H9 (cell line): ENCODE measurements at regions not wholly inside any gene's neighbourhood (a gene's known extent, or its start where the extent isn't known, plus 50 kb on each side); places are given as distances from the start of the nearest gene placed in this dataset.

Source experiments
- DNase-seq: peaks from one replicate; pipeline ENCODE4 v3.0.0-alpha.2; 2017
- H2AFZ ChIP-seq: one replicate; pipeline ENCODE4 v1.6.1; 2013; ENCODE audit warnings: mild to moderate bottlenecking, low read length, control low read depth, moderate library complexity
- H2AK5ac ChIP-seq: 2 replicates; pipeline ENCODE4 v1.6.1; 2013; ENCODE audit warnings: low read length, control low read depth, mixed read lengths; ENCODE audit not compliant: insufficient read length
- H2BK120ac ChIP-seq: one replicate; pipeline ENCODE4 v1.6.1; 2013; ENCODE audit warnings: low read depth, mild to moderate bottlenecking, low read length, control low read depth, inconsistent platforms; ENCODE audit not compliant: poor library complexity, severe bottlenecking
- H2BK12ac ChIP-seq: 2 replicates; pipeline ENCODE4 v1.6.1; 2013; ENCODE audit warnings: low read length, control low read depth, mixed read lengths, low read depth; ENCODE audit not compliant: insufficient read length
- H2BK15ac ChIP-seq: 2 replicates; pipeline ENCODE4 v1.6.1; 2013; ENCODE audit warnings: low read depth, low read length, control low read depth
- H2BK20ac ChIP-seq: one replicate; pipeline ENCODE4 v1.6.1; 2013; ENCODE audit warnings: low read depth, mild to moderate bottlenecking, low read length, control low read depth, inconsistent platforms; ENCODE audit not compliant: poor library complexity, severe bottlenecking
- H2BK5ac ChIP-seq: 2 replicates; pipeline ENCODE4 v1.6.1; 2013; ENCODE audit warnings: low read length, control low read depth, mixed read lengths; ENCODE audit not compliant: insufficient read length
- H3K14ac ChIP-seq: 2 replicates; pipeline ENCODE4 v1.6.1; 2013; ENCODE audit warnings: low read length, control low read depth; ENCODE audit not compliant: insufficient read depth
- H3K18ac ChIP-seq: 2 replicates; pipeline ENCODE4 v1.6.1; 2013; ENCODE audit warnings: low read depth, mild to moderate bottlenecking, mixed read lengths, low read length, control low read depth; ENCODE audit not compliant: insufficient read length
- H3K23ac ChIP-seq: 2 replicates; pipeline ENCODE4 v1.6.1; 2013; ENCODE audit warnings: low read length, control low read depth, mixed read lengths, low read depth; ENCODE audit not compliant: insufficient read length
- H3K23me2 ChIP-seq: 2 replicates; pipeline ENCODE4 v1.6.1; 2013; ENCODE audit warnings: low read depth, mild to moderate bottlenecking, mixed read lengths, low read length, control low read depth; ENCODE audit not compliant: insufficient read length, poor library complexity, severe bottlenecking
- H3K27ac ChIP-seq: 2 replicates; pipeline ENCODE4 v1.5.1; 2013; ENCODE audit warnings: low read length, control low read depth, mixed read lengths, low read depth; ENCODE audit not compliant: insufficient read length
- H3K27me3 ChIP-seq: 2 replicates; pipeline ENCODE4 v1.6.1; 2013; ENCODE audit warnings: low read length, control low read depth, inconsistent platforms; ENCODE audit not compliant: insufficient read depth
- H3K4ac ChIP-seq: 2 replicates; pipeline ENCODE4 v1.6.1; 2013; ENCODE audit warnings: low read depth, mild to moderate bottlenecking, control low read depth, inconsistent platforms, low read length, moderate library complexity
- H3K4me1 ChIP-seq: 2 replicates; pipeline ENCODE4 v1.6.1; 2013; ENCODE audit warnings: low read length, control low read depth, inconsistent platforms; ENCODE audit not compliant: insufficient read depth
- H3K4me2 ChIP-seq: 2 replicates; pipeline ENCODE4 v1.6.1; 2013; ENCODE audit warnings: low read length, control low read depth, mixed read lengths; ENCODE audit not compliant: insufficient read length, insufficient read depth
- H3K56ac ChIP-seq: 2 replicates; pipeline ENCODE4 v1.6.1; 2013; ENCODE audit warnings: low read depth, mild to moderate bottlenecking, mixed read lengths, low read length, control low read depth; ENCODE audit not compliant: insufficient read length
- H3K79me1 ChIP-seq: 2 replicates; pipeline ENCODE4 v1.6.1; 2013; ENCODE audit warnings: low read depth, mild to moderate bottlenecking, moderate library complexity, low read length, control low read depth, inconsistent platforms; ENCODE audit not compliant: insufficient read depth, poor library complexity, severe bottlenecking
- H3K79me2 ChIP-seq: 2 replicates; pipeline ENCODE4 v1.6.1; 2013; ENCODE audit warnings: low read length, control low read depth, inconsistent platforms; ENCODE audit not compliant: insufficient read depth
- H3K9ac ChIP-seq: 2 replicates; pipeline ENCODE4 v1.6.1; 2013; ENCODE audit warnings: low read length, control low read depth, mixed read lengths; ENCODE audit not compliant: insufficient read length; ENCODE audit errors: extremely low read depth
- H3K9me3 ChIP-seq: one replicate; pipeline ENCODE4 v1.6.1; 2013; ENCODE audit warnings: low read depth, low read length, inconsistent platforms; ENCODE audit not compliant: control insufficient read depth
- H3T11ph ChIP-seq: one replicate; pipeline ENCODE4 v1.6.1; 2013; ENCODE audit warnings: mild to moderate bottlenecking, low read length, control low read depth, inconsistent platforms
- H4K20me1 ChIP-seq: one replicate; pipeline ENCODE4 v1.6.1; 2013; ENCODE audit not compliant: control insufficient read depth, insufficient read length, insufficient read depth
- H4K5ac ChIP-seq: 2 replicates; pipeline ENCODE4 v1.6.1; 2013; ENCODE audit warnings: low read depth, mild to moderate bottlenecking, mixed read lengths, low read length, control low read depth; ENCODE audit not compliant: insufficient read length
- H4K8ac ChIP-seq: replicated peaks from 2 replicates; pipeline ENCODE4 v1.6.1; 2013; ENCODE audit warnings: low read length, control low read depth, mixed read lengths, low read depth; ENCODE audit not compliant: insufficient read length
- H4K91ac ChIP-seq: 2 replicates; pipeline ENCODE4 v1.6.1; 2013; ENCODE audit warnings: low read depth, mild to moderate bottlenecking, moderate library complexity, mixed read lengths, low read length, control low read depth; ENCODE audit not compliant: insufficient read length
- H3K27ac Mint-ChIP-seq, 3 experiments: 2 replicates in 2 of 3; 3 replicates in 1 of 3; pipeline ENCODE4 v1.8.0; 2020 to 2021; ENCODE audit warnings: mixed read lengths in 3 of 3, mild to moderate bottlenecking in 1 of 3, moderate library complexity in 1 of 3
- H3K27me3 Mint-ChIP-seq: 2 replicates; pipeline ENCODE4 v1.8.0; 2021; ENCODE audit warnings: low read depth, mild to moderate bottlenecking, moderate library complexity, mixed read lengths
- H3K36me3 Mint-ChIP-seq, 3 experiments: 2 replicates in 2 of 3; 3 replicates in 1 of 3; pipeline ENCODE4 v1.8.0; 2020 to 2021; ENCODE audit warnings: low read depth in 3 of 3, mixed read lengths in 3 of 3; ENCODE audit not compliant: insufficient read depth in 1 of 3
- H3K4me1 Mint-ChIP-seq, 2 experiments: 2 replicates each; pipeline ENCODE4 v1.8.0; 2020; ENCODE audit warnings: mixed read lengths in 2 of 2
- H3K4me3 Mint-ChIP-seq, 2 experiments: 2 replicates in 1 of 2; 3 replicates in 1 of 2; pipeline ENCODE4 v1.8.0; 2020 to 2021; ENCODE audit warnings: mild to moderate bottlenecking in 2 of 2, mixed read lengths in 2 of 2, moderate library complexity in 1 of 2
- H3K9me3 Mint-ChIP-seq, 2 experiments: 2 replicates in 1 of 2; 3 replicates in 1 of 2; pipeline ENCODE4 v1.8.0; 2020; ENCODE audit warnings: mild to moderate bottlenecking in 2 of 2, mixed read lengths in 2 of 2, moderate library complexity in 1 of 2
- WGBS: extraction: QIAGEN DNeasy Blood & Tissue Kit; methylation state at CpG from one replicate; pipeline ENCODE4 v1.1.7; 2013; ENCODE audit warnings: missing lambda C conversion rate, low lambda C conversion rate, mixed read lengths; ENCODE audit not compliant: insufficient read length; ENCODE audit errors: extremely low coverage; 5-methylcytosine and 5-hydroxymethylcytosine counted together
- TF ChIP-seq, protein P1 (sequence below): fragments of 200-600 bp; sonication (generic); conservative IDR thresholded peaks from 3 replicates; pipeline ENCODE4 v1.8.0; 2021; ENCODE audit warnings: antibody characterized with exemption, mild to moderate bottlenecking

DNA sequence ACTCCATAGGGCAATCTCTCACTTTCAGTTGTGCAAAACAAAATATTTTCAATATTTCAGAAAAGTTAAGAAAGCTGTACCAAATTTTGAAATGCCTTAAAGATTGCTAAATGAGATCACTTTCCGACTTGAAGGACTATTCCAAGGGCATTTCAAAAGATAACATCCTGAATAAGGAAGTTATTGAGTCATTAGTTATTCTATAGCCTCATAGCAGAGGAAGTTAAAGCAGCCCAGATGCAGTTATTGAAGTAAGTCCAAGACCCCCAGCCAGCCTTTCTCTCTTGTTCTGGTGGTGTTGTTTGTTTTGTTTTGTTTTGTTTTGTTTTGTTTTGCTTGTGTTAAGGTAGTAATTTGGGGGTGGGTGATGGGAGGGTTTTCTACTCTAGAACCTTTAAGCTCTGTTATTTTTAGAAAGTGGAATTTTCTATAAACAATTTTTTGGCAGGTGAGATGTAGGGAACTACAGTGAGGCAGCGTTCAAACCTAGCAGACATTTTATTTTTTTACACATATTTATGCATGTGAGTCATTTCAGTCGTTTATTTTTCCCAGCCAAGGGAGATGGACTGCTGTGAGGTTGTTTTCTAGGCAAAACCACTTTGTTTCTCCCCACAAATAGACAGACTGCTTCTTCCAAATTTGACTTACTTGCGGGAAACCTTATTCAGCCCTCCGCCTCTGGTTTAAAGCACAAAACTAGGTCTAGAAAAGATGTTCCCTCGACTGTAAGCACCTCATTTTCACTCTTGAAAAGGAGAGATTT is 216.3 kb upstream of the ARPP21 start:
- no peak overlapping the region for H2BK12ac ChIP-seq
- H3K4me2 ChIP-seq, result no peak overlapping the region
- H3K27me3 ChIP-seq, result no peaks in the 10 kb centered on the region
- no peak for DNase-seq
- H3K27me3 Mint-ChIP-seq, result no peaks in the 10 kb centered on the region
- no peak overlapping the region for H3K14ac ChIP-seq
- no peaks in the 10 kb centered on the region for H3K9me3 Mint-ChIP-seq
- H2BK20ac ChIP-seq, result no peak overlapping the region
- H3K23me2 ChIP-seq, result no peaks in the 10 kb centered on the region
- H3K79me2 ChIP-seq, result no peaks in the 10 kb centered on the region
- no peak overlapping the region for H4K8ac ChIP-seq
- no peak overlapping the region for H2BK15ac ChIP-seq
- H3K56ac ChIP-seq, result no peak overlapping the region
- no peak overlapping the region for H3K9ac ChIP-seq
- no peak overlapping the region for H3T11ph ChIP-seq
- H2BK120ac ChIP-seq, result no peak overlapping the region
- H2AK5ac ChIP-seq, result no peak overlapping the region
- H3K4me1 ChIP-seq, result no peaks in the 10 kb centered on the region
- no peaks in the 10 kb centered on the region for H3K79me1 ChIP-seq
- no peak overlapping the region for H3K23ac ChIP-seq
- no peak overlapping the region for H3K4me3 Mint-ChIP-seq
- no peak overlapping the region for H3K18ac ChIP-seq
- no peak overlapping the region for H4K5ac ChIP-seq
- H2BK5ac ChIP-seq, result no peak overlapping the region
- H3K4me1 Mint-ChIP-seq, result no peaks in the 10 kb centered on the region
- H3K27ac Mint-ChIP-seq, result peak overlapping the region in 1 of 3 experiments; percentile 12; a peak in 1 of 7 replicates
- no peak overlapping the region for H4K91ac ChIP-seq
- no peaks in the 10 kb centered on the region for H3K36me3 Mint-ChIP-seq
- no peaks in the 10 kb centered on the region for H3K9me3 ChIP-seq
- H2AFZ ChIP-seq, result peak overlapping the region; percentile 56
- no peak overlapping the region for H3K4ac ChIP-seq
- no peak overlapping the region for H3K27ac ChIP-seq
- WGBS, result no CpG with 5 or more reads among the region's 6 CpGs
- no peaks in the 10 kb centered on the region for H4K20me1 ChIP-seq
- TF ChIP-seq, protein P1, sequence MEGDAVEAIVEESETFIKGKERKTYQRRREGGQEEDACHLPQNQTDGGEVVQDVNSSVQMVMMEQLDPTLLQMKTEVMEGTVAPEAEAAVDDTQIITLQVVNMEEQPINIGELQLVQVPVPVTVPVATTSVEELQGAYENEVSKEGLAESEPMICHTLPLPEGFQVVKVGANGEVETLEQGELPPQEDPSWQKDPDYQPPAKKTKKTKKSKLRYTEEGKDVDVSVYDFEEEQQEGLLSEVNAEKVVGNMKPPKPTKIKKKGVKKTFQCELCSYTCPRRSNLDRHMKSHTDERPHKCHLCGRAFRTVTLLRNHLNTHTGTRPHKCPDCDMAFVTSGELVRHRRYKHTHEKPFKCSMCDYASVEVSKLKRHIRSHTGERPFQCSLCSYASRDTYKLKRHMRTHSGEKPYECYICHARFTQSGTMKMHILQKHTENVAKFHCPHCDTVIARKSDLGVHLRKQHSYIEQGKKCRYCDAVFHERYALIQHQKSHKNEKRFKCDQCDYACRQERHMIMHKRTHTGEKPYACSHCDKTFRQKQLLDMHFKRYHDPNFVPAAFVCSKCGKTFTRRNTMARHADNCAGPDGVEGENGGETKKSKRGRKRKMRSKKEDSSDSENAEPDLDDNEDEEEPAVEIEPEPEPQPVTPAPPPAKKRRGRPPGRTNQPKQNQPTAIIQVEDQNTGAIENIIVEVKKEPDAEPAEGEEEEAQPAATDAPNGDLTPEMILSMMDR, result no peak
